K562 (cell line): ENCODE measurements at regions not wholly inside any gene's neighbourhood (a gene's known extent, or its start where the extent isn't known, plus 50 kb on each side); places are given as distances from the start of the nearest gene placed in this dataset.

Source experiments
- ATAC-seq: fragments of 200-7000 bp; cut with Tn5 transposase; 3 replicates; pipeline ENCODE4 v1.9.1; 2020; ENCODE audit warnings: moderate library complexity
- BruUV-seq: library from RNA; stranded (reverse); fragments of 400-500 nt; replicated peaks from 2 replicates; lab custom pipeline; 2021; lab: Mats Ljungman, UMichigan
- CTCF ChIA-PET: fragments of 300-600 bp; formaldehyde crosslinking; extraction: SDS; loops from one replicate; lab custom pipeline; 2021; ENCODE audit warnings: low intra/inter-chr PET ratio; lab: Yijun Ruan, JAX
- POLR2A ChIA-PET: fragments of 300-600, 350-650 bp; sonication (Branson Sonifier 250); formaldehyde crosslinking; extraction: SDS; loops from one replicate; lab custom pipeline; 2021; ENCODE audit warnings: antibody characterized with exemption, inconsistent platforms; lab: Yijun Ruan, JAX
- DNase-seq, 4 experiments: peaks; one replicate each; pipeline versions ENCODE4 v3.0.0 to v3.0.0-alpha.2; 2011 to 2018; ENCODE audit warnings: low spot score in 3 of 4, mixed read lengths in 3 of 4; ENCODE audit errors: extremely low read depth in 1 of 4
- FAIRE-seq: peaks from 2 replicates; lab custom pipeline; 2011; peaks lifted over from hg19 to GRCh38; lab: Jason Lieb, UNC
- H2AFZ ChIP-seq: 2 replicates; pipeline ENCODE4 v1.6.0; 2011; ENCODE audit warnings: low read depth, low read length, control low read depth, inconsistent platforms
- H3K27ac ChIP-seq: fragments of 200-600 bp; 3 replicates; pipeline ENCODE4 v1.8.0; 2011; ENCODE audit warnings: low read depth, mild to moderate bottlenecking, control low read depth, inconsistent platforms, low read length, moderate library complexity, mixed read lengths; ENCODE audit errors: extremely low read depth
- H3K27me3 ChIP-seq, 2 experiments: fragments of 300-600 bp in 1 of 2; 2 replicates in 1 of 2; 3 replicates in 1 of 2; pipeline versions ENCODE4 v1.6.0 to v1.8.0; 2011; ENCODE audit warnings: inconsistent platforms in 2 of 2, low read length in 2 of 2, mild to moderate bottlenecking in 1 of 2, mixed read lengths in 1 of 2, moderate library complexity in 1 of 2; ENCODE audit not compliant: control insufficient read depth in 2 of 2, insufficient read depth in 2 of 2
- H3K36me3 ChIP-seq: fragments of 300-600 bp; 3 replicates; pipeline ENCODE4 v1.8.0; 2011; ENCODE audit warnings: mild to moderate bottlenecking, low read length, inconsistent platforms; ENCODE audit not compliant: control insufficient read depth, insufficient read depth
- H3K4me1 ChIP-seq, 2 experiments: fragments of 200-600 bp in 1 of 2; replicated peaks in 1 of 2; 2 replicates in 1 of 2; 3 replicates in 1 of 2; pipeline versions ENCODE4 v1.5.1 to v1.8.0; 2011; ENCODE audit warnings: inconsistent platforms in 2 of 2, low read length in 2 of 2, mild to moderate bottlenecking in 1 of 2, mixed read lengths in 1 of 2, moderate library complexity in 1 of 2; ENCODE audit not compliant: control insufficient read depth in 2 of 2, insufficient read depth in 2 of 2
- H3K4me2 ChIP-seq: 2 replicates; pipeline ENCODE4 v1.6.1; 2011; ENCODE audit warnings: low read length, control low read depth, inconsistent platforms, mixed read lengths; ENCODE audit not compliant: insufficient read depth
- H3K4me3 ChIP-seq: fragments of 200-600 bp; sonication (generic), shearing (Covaris generic); 2 replicates; pipeline ENCODE4 v1.5.1; 2016; ENCODE audit warnings: control low read depth, inconsistent platforms
- H3K79me2 ChIP-seq: fragments of 200-600 bp; 3 replicates; pipeline ENCODE4 v1.8.0; 2011; ENCODE audit warnings: low read length, inconsistent platforms; ENCODE audit not compliant: control insufficient read depth, insufficient read depth
- H3K9ac ChIP-seq, 2 experiments: 2 replicates each; pipeline versions ENCODE4 v1.6.0 to v1.6.1; 2011; ENCODE audit warnings: low read depth in 2 of 2, low read length in 2 of 2, control low read depth in 1 of 2, inconsistent platforms in 1 of 2, mild to moderate bottlenecking in 1 of 2, mixed read lengths in 1 of 2; ENCODE audit not compliant: insufficient read depth in 1 of 2
- H3K9me1 ChIP-seq: one replicate; pipeline ENCODE4 v1.6.0; 2011; ENCODE audit warnings: inconsistent platforms, mild to moderate bottlenecking, low read length, moderate library complexity; ENCODE audit not compliant: control insufficient read depth, insufficient read depth
- H3K9me3 ChIP-seq: replicated peaks from 2 replicates; pipeline ENCODE4 v1.5.1; 2011; ENCODE audit warnings: low read depth, low read length, inconsistent platforms; ENCODE audit not compliant: control insufficient read depth, insufficient read depth
- H4K20me1 ChIP-seq: replicated peaks from 2 replicates; pipeline ENCODE4 v1.6.1; 2011; ENCODE audit warnings: low read length, inconsistent platforms, mixed read lengths; ENCODE audit not compliant: control insufficient read depth, insufficient read depth
- ARID3B ChIP-seq: fragments of 250-450 bp; sonication (Bioruptor Pico); IDR thresholded peaks from 2 replicates; pipeline ENCODE4 v1.4.0; 2020; ENCODE audit warnings: borderline replicate concordance
- BCLAF1 ChIP-seq, 2 experiments: fragments of 450-650 bp in 1 of 2; IDR thresholded peaks; 2 replicates each; pipeline ENCODE4 v1.6.1; 2011 to 2017; ENCODE audit warnings: low read depth in 2 of 2, antibody characterized with exemption in 1 of 2, borderline replicate concordance in 1 of 2, low read length in 1 of 2, mild to moderate bottlenecking in 1 of 2, mixed read lengths in 1 of 2; ENCODE audit not compliant: control insufficient read depth in 1 of 2
- CREB1 ChIP-seq, 2 experiments: sonication (generic) in 1 of 2; formaldehyde crosslinking in 1 of 2; IDR thresholded peaks; 2 replicates each; pipeline versions ENCODE4 v1.6.1 to v1.8.0; 2012 to 2022; ENCODE audit warnings: inconsistent platforms in 1 of 2, mild to moderate bottlenecking in 1 of 2, missing genetic modification reagents in 1 of 2, moderate library complexity in 1 of 2
- CTBP1 ChIP-seq: fragments of 450-650 bp; IDR thresholded peaks from 2 replicates; pipeline ENCODE4 v1.6.1; 2016; ENCODE audit warnings: borderline replicate concordance
- HLTF ChIP-seq: fragments of 450-650 bp; IDR thresholded peaks from 2 replicates; pipeline ENCODE4 v1.6.1; 2016
- NRF1 ChIP-seq, 2 experiments: fragments of 450-650 bp; IDR thresholded peaks in 1 of 2; conservative IDR thresholded peaks in 1 of 2; 2 replicates each; pipeline ENCODE4 v1.6.1; 2014; ENCODE audit warnings: mild to moderate bottlenecking in 2 of 2
- TAF15 ChIP-seq: fragments of 200-400 bp; formaldehyde crosslinking; IDR thresholded peaks from 2 replicates; pipeline ENCODE4 v1.6.1; 2017; ENCODE audit warnings: mild to moderate bottlenecking, low read depth, low read length, moderate library complexity
- ZBTB33 ChIP-seq: sonication (generic); formaldehyde crosslinking; IDR thresholded peaks from 2 replicates; pipeline ENCODE4 v1.8.1; 2023; ENCODE audit warnings: mild to moderate bottlenecking, missing genetic modification reagents
- ZFP30 ChIP-seq: fragments of 250-450 bp; sonication (Bioruptor Pico); IDR thresholded peaks from 2 replicates; pipeline ENCODE4 v1.8.0; 2022; ENCODE audit warnings: moderate library complexity, mild to moderate bottlenecking, inconsistent platforms, borderline replicate concordance
- ZNF766 ChIP-seq: fragments of 200-800 bp; sonication (Bioruptor generic); conservative IDR thresholded peaks from 2 replicates; pipeline ENCODE4 v1.6.1; 2016; ENCODE audit warnings: missing genetic modification characterization, missing compliant biosample characterization
- WGBS: fragments of 100-300 bp; shearing (Covaris generic); methylation state at CpG from one replicate; pipeline ENCODE4 v1.1.6; 2016; ENCODE audit warnings: low coverage, mixed read lengths; ENCODE audit not compliant: insufficient coverage; ENCODE audit errors: missing lambda C conversion rate; 5-methylcytosine and 5-hydroxymethylcytosine counted together
- in situ Hi-C: fragments of 300-500 bp; cut with MboI; formaldehyde crosslinking; loops from 4 replicates; pipeline ENCODE4 v1.15.0; 2018; ENCODE audit warnings: inconsistent platforms, mixed read lengths
- intact Hi-C: fragments of 100-400 bp; cut with micrococcal nuclease; formaldehyde crosslinking; loops from 2 replicates; pipeline ENCODE4 v1.14.2; 2022

GRCh38 chr5:135703016-135703550 is 124.3 kb upstream of the CXCL14 start:
- intact Hi-C loops, result no loop called here
- H3K27ac ChIP-seq, result no peak overlapping the region
- no peak for DNase-seq
- H3K9ac ChIP-seq, result no peak overlapping the region
- no peak overlapping the region for H3K4me2 ChIP-seq
- ChIA-PET POLR2A (no interaction called here), CTCF (no interaction called here)
- in situ Hi-C loops, result no loop called here
- no peaks in the 10 kb centered on the region for H3K36me3 ChIP-seq
- no peak overlapping the region for H2AFZ ChIP-seq
- TF ChIP-seq BCLAF1 (IDR thresholded peaks at IDR 0.05; ENCODE audit: borderline replicate concordance in 1 of 2, control insufficient read depth in 1 of 2, low read depth in 2 of 2, low read length in 1 of 2) (no peak), HLTF (no peak), CREB1 (IDR thresholded peaks at IDR 0.05) (no peak), CREB1 (CRISPR knock-in tag; IDR thresholded peaks at IDR 0.05) (no peak), CTBP1 (no peak), ZBTB33 (CRISPR knock-in tag) (no peak), NRF1 (conservative IDR thresholded peaks at IDR 0.05 in 1 of 2, IDR thresholded peaks at IDR 0.05 in 1 of 2) (no peak), TAF15 (no peak), ZFP30 (CRISPR knock-in tag) (no peak), ARID3B (CRISPR knock-in tag) (no peak), ZNF766 (CRISPR knock-in tag) (no peak)
- TF ChIP-seq, all 486 proteins: peak for 0
- no peaks in the 10 kb centered on the region for H3K9me3 ChIP-seq
- no peaks in the 10 kb centered on the region for H3K9me1 ChIP-seq
- ATAC-seq (no peak), FAIRE-seq (no peak)
- peaks cover 0 to 29% of the 10 kb centered on the region in 2 experiments; a peak in 2 of 5 replicates for H3K27me3 ChIP-seq
- no TSS peak for BruUV-seq
- WGBS, result 2% methylated on average over 4 of the region's 4 CpGs
- no peaks in the 10 kb centered on the region for H3K79me2 ChIP-seq
- no peak overlapping the region for H3K4me3 ChIP-seq
- no peaks in the 10 kb centered on the region; a peak in 1 of 5 replicates for H3K4me1 ChIP-seq
- H4K20me1 ChIP-seq, result 0 out of 2 replicates have a peak, but pooled peaks cover 4% of the 10 kb centered on the region
